GM12865 (cell line): ENCODE measurements at regions not wholly inside any gene's neighbourhood (a gene's known extent, or its start where the extent isn't known, plus 50 kb on each side); places are given as distances from the start of the nearest gene placed in this dataset.

Experiments used
- DNase-seq: peaks from one replicate; pipeline ENCODE4 v3.0.0; 2010; ENCODE audit warnings: low read depth
- H3K4me3 ChIP-seq: 2 replicates; pipeline ENCODE4 v1.5.1; 2011; ENCODE audit warnings: mild to moderate bottlenecking, low read depth, low read length, control low read depth
- TF ChIP-seq, protein P1 (sequence below): IDR thresholded peaks from 2 replicates; pipeline ENCODE4 v1.5.1; 2011; ENCODE audit warnings: low read length, control low read depth, low read depth, inconsistent platforms; ENCODE audit not compliant: insufficient read depth; ENCODE audit errors: missing control alignments

DNA sequence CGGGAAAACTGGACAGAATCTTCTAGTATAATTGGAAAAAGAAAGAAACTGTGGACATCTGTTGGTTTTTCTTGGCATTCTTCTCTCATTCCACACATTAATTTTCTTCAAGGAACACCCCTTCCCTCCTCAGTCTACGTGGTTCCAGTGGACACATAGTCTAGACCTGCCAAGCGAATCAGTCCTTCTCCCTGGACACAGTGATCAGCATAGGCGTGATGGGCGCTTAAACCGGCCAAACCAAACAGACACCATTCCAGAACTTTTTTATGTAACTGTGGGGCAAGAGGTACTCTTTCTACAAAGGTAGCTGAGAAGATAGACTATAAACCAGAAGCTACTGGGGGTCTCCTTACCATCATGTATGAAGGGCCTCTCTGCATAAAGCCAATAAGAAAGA is 121.8 kb upstream of the COX10 start:
- TF ChIP-seq, protein P1, sequence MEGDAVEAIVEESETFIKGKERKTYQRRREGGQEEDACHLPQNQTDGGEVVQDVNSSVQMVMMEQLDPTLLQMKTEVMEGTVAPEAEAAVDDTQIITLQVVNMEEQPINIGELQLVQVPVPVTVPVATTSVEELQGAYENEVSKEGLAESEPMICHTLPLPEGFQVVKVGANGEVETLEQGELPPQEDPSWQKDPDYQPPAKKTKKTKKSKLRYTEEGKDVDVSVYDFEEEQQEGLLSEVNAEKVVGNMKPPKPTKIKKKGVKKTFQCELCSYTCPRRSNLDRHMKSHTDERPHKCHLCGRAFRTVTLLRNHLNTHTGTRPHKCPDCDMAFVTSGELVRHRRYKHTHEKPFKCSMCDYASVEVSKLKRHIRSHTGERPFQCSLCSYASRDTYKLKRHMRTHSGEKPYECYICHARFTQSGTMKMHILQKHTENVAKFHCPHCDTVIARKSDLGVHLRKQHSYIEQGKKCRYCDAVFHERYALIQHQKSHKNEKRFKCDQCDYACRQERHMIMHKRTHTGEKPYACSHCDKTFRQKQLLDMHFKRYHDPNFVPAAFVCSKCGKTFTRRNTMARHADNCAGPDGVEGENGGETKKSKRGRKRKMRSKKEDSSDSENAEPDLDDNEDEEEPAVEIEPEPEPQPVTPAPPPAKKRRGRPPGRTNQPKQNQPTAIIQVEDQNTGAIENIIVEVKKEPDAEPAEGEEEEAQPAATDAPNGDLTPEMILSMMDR = no peak
- no peak for DNase-seq
- no peak overlapping the region for H3K4me3 ChIP-seq

DNA sequence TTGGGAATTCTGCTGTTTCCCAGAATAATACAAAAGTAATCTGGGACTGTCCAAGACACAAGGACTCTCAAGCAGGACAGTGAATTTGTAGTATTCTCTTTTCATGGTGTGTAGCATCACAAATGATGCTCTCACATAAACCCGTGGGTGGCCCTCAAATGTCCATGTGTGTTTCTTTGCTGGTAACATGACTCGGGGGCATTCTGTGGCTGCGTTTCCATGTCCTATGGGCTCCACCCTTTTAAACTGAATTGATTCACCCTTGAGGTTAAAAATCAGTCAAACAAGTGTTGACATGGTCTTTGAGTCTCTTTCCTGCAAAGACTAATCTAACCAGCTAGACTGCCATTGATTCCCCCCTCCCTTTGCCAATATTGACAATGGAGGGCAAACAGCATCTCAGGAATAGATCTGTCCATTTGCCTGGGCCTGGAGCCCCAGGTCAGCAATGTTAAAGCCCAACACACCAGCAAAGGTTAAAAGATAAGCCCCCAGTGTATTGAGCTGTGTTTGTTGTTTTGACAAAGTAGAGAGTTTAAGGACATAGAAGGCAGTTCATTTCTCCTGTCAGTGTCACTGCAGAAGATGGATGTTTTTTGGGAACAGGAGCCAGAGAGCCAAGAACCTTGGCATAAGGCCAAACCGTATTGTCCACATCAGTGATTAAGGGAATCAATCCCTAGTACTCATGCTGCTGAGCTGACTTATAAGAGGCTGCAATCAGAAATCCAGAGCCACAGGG is 117.1 kb upstream of the COX10 start:
- TF ChIP-seq, protein P1 = no peak
- no peak for DNase-seq
- H3K4me3 ChIP-seq = no peak overlapping the region

DNA sequence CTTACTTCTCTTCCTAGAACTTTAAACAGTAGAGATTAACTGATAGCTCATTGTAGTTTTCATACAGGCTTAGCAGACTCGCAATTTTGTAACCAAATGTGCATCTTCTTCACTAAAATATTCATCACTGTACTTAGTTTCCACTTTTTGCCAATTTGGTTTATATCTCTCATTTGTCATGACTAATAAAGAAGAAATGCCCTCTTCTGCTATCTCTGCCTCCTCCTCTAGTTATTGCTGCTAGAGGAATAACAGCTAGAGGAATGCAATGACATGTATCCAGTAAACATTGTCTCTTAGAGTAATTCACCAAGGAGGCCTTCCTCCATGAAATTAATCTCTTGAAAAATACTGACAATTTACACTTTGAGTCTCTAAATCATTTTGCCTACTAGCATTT is 115.5 kb upstream of the COX10 start:
- no peak for DNase-seq
- TF ChIP-seq, protein P1 = no peak
- no peak overlapping the region for H3K4me3 ChIP-seq

DNA sequence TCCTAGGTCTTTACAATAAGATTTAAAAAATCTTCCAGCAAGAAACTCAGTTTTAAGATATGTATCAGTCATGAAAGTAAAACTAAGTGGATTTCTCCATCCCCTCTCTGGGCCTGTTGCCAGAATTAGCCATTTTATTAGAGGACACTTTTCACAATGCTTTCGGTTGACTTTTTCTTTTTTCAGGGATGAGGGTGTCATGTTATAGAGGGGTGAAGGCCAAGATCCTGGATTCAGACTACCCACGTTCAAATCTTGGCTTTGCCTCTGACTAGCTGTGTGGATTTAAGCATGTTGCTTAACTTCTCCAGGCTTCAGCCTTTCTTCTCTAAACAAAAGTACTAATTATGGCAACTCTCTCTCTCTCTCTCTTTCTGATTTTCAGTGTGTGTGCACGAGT is 111.7 kb upstream of the COX10 start:
- TF ChIP-seq, protein P1 = no peak
- no peak for DNase-seq

DNA sequence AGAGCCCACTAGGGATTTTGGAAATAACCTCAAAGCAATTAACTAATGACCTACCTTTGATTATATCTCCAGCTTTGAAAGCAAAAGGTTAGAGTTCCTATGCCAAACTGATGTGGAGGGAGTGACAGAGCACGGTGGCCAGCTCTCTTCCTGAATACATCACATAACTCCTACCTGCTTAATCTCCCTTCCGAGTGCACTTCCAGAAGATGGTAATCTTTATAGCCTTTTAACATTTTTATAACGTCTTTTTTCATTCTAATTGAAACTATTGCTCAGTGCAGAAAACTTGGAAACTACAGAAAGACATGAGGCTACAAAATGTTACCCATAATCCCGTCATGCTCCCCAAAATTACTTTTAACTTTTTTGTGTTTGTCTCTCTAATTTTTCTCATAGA is 110.5 kb upstream of the COX10 start:
- H3K4me3 ChIP-seq = no peak overlapping the region
- DNase-seq = no peak
- TF ChIP-seq, protein P1 = no peak

More for the DNA sequence above, 111.7 kb upstream of the COX10 start:
- no peak overlapping the region for H3K4me3 ChIP-seq

DNA sequence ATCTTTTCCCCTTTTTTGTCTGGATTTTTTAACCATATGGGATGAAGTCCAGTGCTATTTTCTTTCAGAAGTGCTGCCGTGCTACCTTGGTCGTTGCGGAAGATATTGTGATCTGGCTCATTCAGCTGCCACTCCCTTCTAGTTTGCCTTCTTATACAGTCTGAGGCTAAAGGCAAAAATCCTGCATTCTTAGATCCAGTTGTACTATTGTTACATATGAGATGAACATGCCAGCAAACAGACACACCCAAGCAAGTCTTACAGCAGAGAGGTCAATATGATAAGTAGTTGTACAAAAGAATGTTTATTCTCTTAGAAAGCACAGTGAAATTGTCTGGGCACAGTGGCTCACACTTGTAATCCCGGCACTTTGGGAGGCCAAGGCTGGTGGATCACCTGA is 108.0 kb upstream of the COX10 start:
- no peak for DNase-seq
- TF ChIP-seq, protein P1 = no peak
- no peak overlapping the region for H3K4me3 ChIP-seq

DNA sequence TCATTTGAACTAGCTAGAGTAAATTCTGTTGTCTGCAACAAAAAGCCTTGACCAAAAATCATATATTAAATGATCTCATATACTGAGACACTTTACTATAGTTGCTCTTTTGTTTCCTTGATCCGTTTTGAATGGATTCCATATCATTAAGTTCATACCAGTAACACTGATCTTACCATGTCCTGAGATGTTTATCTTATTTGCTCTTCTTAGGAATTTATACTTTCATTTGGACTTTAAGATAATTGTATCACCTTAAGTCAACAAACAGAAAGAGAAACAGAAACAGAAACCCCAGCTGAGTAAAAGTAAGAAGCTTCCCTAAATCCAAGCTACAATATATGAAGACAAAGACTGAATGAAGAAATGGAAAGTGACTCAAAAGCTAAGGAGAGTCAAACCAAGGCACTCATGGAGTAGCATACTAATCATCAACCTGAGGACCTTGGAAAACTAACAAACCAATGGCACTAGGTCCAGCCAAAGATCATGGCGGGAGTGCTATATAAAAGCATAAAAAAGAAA is 106.5 kb upstream of the COX10 start:
- no peak overlapping the region for H3K4me3 ChIP-seq
- no peak for DNase-seq
- TF ChIP-seq, protein P1 = no peak
